ENCODE measurements at regions not wholly inside any gene's neighbourhood (a gene's known extent, or its start where the extent isn't known, plus 50 kb on each side); places are given as distances from the start of the nearest gene placed in this dataset.

DNA sequence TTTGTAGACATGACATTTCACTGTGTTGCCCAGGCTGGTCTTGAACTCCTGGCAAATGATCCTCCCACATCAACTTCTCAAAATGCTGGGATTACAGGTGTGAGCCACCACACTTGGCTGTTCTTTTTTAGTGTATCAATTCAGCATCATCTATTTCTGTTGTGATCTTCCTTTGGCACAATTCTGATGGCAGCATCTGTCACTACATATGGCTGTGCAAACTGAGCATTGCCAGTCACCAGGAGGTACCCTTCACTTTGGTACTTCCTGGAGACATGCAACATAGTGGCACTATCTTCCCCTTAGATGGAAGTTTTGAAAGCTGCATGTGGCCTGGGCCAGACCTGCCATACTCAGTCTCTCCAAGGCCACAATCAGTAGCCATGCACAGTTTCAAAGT is 467.1 kb upstream of the TMPO start:
- Histone ChIP-seq H3K9me3 (ENCODE audit: control insufficient read depth, insufficient read depth, low read length) (no peaks in the 10 kb centered on the region), H3K4me3 (ENCODE audit: low read length) (no peak overlapping the region), H4K20me1 (ENCODE audit: control insufficient read depth, insufficient read depth, low read depth, low read length) (no peaks in the 10 kb centered on the region), H3K27ac (ENCODE audit: low read depth, low read length) (no peak overlapping the region), H3K36me3 (ENCODE audit: control insufficient read depth, low read length) (no peaks in the 10 kb centered on the region), H3K4me2 (ENCODE audit: low read length) (no peak overlapping the region), H3F3A (ENCODE audit: control insufficient read depth, insufficient read depth) (no peaks in the 10 kb centered on the region), H3K9me2 (replicated peaks; ENCODE audit: control insufficient read depth, low read length) (no peaks in the 10 kb centered on the region), H3K79me2 (ENCODE audit: control insufficient read depth, low read length) (no peaks in the 10 kb centered on the region), H3K4me1 (ENCODE audit: control insufficient read depth, low read length) (no peaks in the 10 kb centered on the region), H3K27me3 (ENCODE audit: control insufficient read depth, low read length) (no peaks in the 10 kb centered on the region)
- no peak for TF ChIP-seq EZH2phosphoT487 (IDR thresholded peaks at IDR 0.05; ENCODE audit: borderline replicate concordance, low read length)
- TF ChIP-seq, protein P1, sequence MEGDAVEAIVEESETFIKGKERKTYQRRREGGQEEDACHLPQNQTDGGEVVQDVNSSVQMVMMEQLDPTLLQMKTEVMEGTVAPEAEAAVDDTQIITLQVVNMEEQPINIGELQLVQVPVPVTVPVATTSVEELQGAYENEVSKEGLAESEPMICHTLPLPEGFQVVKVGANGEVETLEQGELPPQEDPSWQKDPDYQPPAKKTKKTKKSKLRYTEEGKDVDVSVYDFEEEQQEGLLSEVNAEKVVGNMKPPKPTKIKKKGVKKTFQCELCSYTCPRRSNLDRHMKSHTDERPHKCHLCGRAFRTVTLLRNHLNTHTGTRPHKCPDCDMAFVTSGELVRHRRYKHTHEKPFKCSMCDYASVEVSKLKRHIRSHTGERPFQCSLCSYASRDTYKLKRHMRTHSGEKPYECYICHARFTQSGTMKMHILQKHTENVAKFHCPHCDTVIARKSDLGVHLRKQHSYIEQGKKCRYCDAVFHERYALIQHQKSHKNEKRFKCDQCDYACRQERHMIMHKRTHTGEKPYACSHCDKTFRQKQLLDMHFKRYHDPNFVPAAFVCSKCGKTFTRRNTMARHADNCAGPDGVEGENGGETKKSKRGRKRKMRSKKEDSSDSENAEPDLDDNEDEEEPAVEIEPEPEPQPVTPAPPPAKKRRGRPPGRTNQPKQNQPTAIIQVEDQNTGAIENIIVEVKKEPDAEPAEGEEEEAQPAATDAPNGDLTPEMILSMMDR (IDR thresholded peaks at IDR 0.05; ENCODE audit: low read depth, low read length, poor library complexity, severe bottlenecking): no peak

DNA sequence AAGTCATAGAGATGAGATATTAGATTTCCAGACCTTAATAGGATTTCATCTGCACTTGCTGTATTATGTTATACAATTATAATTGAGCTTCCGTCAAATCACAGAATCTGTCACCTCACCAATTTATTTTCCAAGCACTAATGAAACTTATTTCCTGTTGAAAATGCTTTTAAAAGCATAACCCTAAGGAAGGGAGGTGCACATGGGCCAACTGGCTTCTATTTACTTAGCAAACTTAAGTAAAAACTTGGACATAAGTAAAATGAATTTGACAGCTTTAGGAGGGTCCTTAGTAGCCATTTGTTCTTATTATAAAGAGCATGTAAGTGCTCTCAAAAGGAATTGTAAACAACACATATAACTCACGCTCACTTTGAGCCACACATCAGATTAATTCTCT is 462.2 kb upstream of the TMPO start:
- TF ChIP-seq EZH2phosphoT487 (IDR thresholded peaks at IDR 0.05; ENCODE audit: borderline replicate concordance, low read length): no peak
- TF ChIP-seq, protein P1 (IDR thresholded peaks at IDR 0.05; ENCODE audit: low read depth, low read length, poor library complexity, severe bottlenecking): no peak
- H4K20me1 ChIP-seq (ENCODE audit: control insufficient read depth, insufficient read depth, low read depth, low read length): no peaks in the 10 kb centered on the region
- H3F3A ChIP-seq (ENCODE audit: control insufficient read depth, insufficient read depth): no peaks in the 10 kb centered on the region
- H3K27ac ChIP-seq (ENCODE audit: low read depth, low read length): no peak overlapping the region
- no peaks in the 10 kb centered on the region for H3K9me2 ChIP-seq (replicated peaks; ENCODE audit: control insufficient read depth, low read length)
- H3K79me2 ChIP-seq (ENCODE audit: control insufficient read depth, low read length): no peaks in the 10 kb centered on the region
- no peaks in the 10 kb centered on the region for H3K4me1 ChIP-seq (ENCODE audit: control insufficient read depth, low read length)
- H3K36me3 ChIP-seq (ENCODE audit: control insufficient read depth, low read length): no peaks in the 10 kb centered on the region
- no peak overlapping the region for H3K4me2 ChIP-seq (ENCODE audit: low read length)
- H3K9me3 ChIP-seq (ENCODE audit: control insufficient read depth, insufficient read depth, low read length): no peaks in the 10 kb centered on the region
- H3K27me3 ChIP-seq (ENCODE audit: control insufficient read depth, low read length): no peaks in the 10 kb centered on the region
- H3K4me3 ChIP-seq (ENCODE audit: low read length): no peak overlapping the region

DNA sequence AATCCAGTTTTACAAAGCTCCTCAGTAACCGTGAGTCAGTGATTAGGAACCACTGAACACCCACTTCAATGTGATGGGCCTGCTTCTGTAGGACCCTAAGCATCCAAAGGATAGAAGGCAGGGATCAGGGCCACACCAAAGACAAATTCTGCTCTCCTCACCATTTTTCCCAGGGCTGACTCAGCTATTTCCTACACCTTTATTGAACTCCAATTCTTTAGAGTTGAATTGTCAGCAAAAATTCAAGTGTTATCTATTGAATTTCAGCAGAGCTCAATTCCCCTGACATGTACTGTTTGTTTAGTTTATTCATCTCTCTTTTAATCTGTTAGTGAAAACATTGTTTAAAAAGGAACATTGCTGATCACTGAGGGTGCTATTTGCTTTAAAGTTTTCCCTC is 457.7 kb upstream of the TMPO start:
- Histone ChIP-seq H3K4me1 (ENCODE audit: control insufficient read depth, low read length) (no peaks in the 10 kb centered on the region), H4K20me1 (ENCODE audit: control insufficient read depth, insufficient read depth, low read depth, low read length) (no peaks in the 10 kb centered on the region), H3K4me2 (ENCODE audit: low read length) (no peak overlapping the region), H3F3A (ENCODE audit: control insufficient read depth, insufficient read depth) (no peaks in the 10 kb centered on the region), H3K4me3 (ENCODE audit: low read length) (no peak overlapping the region), H3K79me2 (ENCODE audit: control insufficient read depth, low read length) (no peaks in the 10 kb centered on the region), H3K36me3 (ENCODE audit: control insufficient read depth, low read length) (no peaks in the 10 kb centered on the region), H3K27ac (ENCODE audit: low read depth, low read length) (no peak overlapping the region), H3K9me2 (replicated peaks; ENCODE audit: control insufficient read depth, low read length) (no peaks in the 10 kb centered on the region), H3K27me3 (ENCODE audit: control insufficient read depth, low read length) (no peaks in the 10 kb centered on the region), H3K9me3 (ENCODE audit: control insufficient read depth, insufficient read depth, low read length) (no peaks in the 10 kb centered on the region)
- TF ChIP-seq EZH2phosphoT487 (IDR thresholded peaks at IDR 0.05; ENCODE audit: borderline replicate concordance, low read length): no peak
- TF ChIP-seq, protein P1 (IDR thresholded peaks at IDR 0.05; ENCODE audit: low read depth, low read length, poor library complexity, severe bottlenecking): no peak

DNA sequence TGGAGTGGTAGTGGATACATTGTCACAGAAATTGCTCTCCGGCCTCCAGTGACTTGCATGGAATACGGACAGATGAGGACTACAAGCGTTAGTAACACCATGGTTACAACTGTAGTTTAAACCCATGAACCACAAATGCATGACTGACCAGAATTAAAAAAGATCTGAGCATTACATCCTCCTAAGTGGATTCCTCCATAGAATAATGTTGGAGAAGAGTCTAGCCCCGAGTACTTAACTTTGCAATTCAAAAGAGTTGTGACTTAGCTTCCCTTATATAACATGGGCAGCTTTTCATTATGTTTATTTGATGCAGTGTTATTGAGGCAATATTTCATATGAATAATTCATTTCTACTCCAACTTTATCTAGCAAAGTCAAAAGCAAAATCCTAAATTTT is 457.2 kb upstream of the TMPO start:
- H3K4me2 ChIP-seq (ENCODE audit: low read length): no peak overlapping the region
- H4K20me1 ChIP-seq (ENCODE audit: control insufficient read depth, insufficient read depth, low read depth, low read length): no peaks in the 10 kb centered on the region
- H3K79me2 ChIP-seq (ENCODE audit: control insufficient read depth, low read length): no peaks in the 10 kb centered on the region
- no peaks in the 10 kb centered on the region for H3K9me3 ChIP-seq (ENCODE audit: control insufficient read depth, insufficient read depth, low read length)
- TF ChIP-seq, protein P1 (IDR thresholded peaks at IDR 0.05; ENCODE audit: low read depth, low read length, poor library complexity, severe bottlenecking): no peak
- no peak for TF ChIP-seq EZH2phosphoT487 (IDR thresholded peaks at IDR 0.05; ENCODE audit: borderline replicate concordance, low read length)
- H3K27ac ChIP-seq (ENCODE audit: low read depth, low read length): no peak overlapping the region
- no peaks in the 10 kb centered on the region for H3F3A ChIP-seq (ENCODE audit: control insufficient read depth, insufficient read depth)
- no peaks in the 10 kb centered on the region for H3K4me1 ChIP-seq (ENCODE audit: control insufficient read depth, low read length)
- no peak overlapping the region for H3K4me3 ChIP-seq (ENCODE audit: low read length)
- H3K9me2 ChIP-seq (replicated peaks; ENCODE audit: control insufficient read depth, low read length): no peaks in the 10 kb centered on the region
- no peaks in the 10 kb centered on the region for H3K27me3 ChIP-seq (ENCODE audit: control insufficient read depth, low read length)
- H3K36me3 ChIP-seq (ENCODE audit: control insufficient read depth, low read length): no peaks in the 10 kb centered on the region

Data from DOHH2 (cell line).